Thoracic aorta (tissue), 2 donors: ENCODE measurements at regions not wholly inside any gene's neighbourhood (a gene's known extent, or its start where the extent isn't known, plus 50 kb on each side); places are given as distances from the start of the nearest gene placed in this dataset.

Experiments used
- ATAC-seq: fragments of 150-250 bp; one replicate; pipeline ENCODE4 v1.8.0; 2017; ENCODE audit warnings: low read depth; ENCODE audit not compliant: insufficient number of reproducible peaks, low FRiP score
- DNase-seq: peaks from one replicate; pipeline ENCODE4 v3.0.0-alpha.2; 2020; ENCODE audit warnings: low spot score
- H3K27ac ChIP-seq, 2 donors: fragments of 200-600 bp; sonication (generic); 1 replicate in 1 of 2; 2 replicates in 1 of 2; pipeline ENCODE4 v1.5.1; 2016; ENCODE audit warnings: mild to moderate bottlenecking in 2 of 2, moderate library complexity in 2 of 2
- H3K27me3 ChIP-seq: fragments of 200-600 bp; sonication (generic); replicated peaks from 2 replicates; pipeline ENCODE4 v1.6.0; 2016; ENCODE audit warnings: mild to moderate bottlenecking; ENCODE audit not compliant: insufficient read depth
- H3K36me3 ChIP-seq: fragments of 200-600 bp; sonication (generic); one replicate; pipeline ENCODE4 v1.5.1; 2016
- H3K4me1 ChIP-seq, 2 donors: fragments of 200-600 bp; sonication (generic); 1 replicate in 1 of 2; 2 replicates in 1 of 2; pipeline versions ENCODE4 v1.5.1 to v1.6.0; 2016; ENCODE audit warnings: low read depth in 2 of 2, mild to moderate bottlenecking in 1 of 2; ENCODE audit not compliant: control insufficient read depth in 1 of 2
- H3K4me3 ChIP-seq: fragments of 200-600 bp; sonication (generic); 2 replicates; pipeline ENCODE4 v1.5.1; 2016; ENCODE audit warnings: mild to moderate bottlenecking
- H3K9me3 ChIP-seq: fragments of 200-600 bp; sonication (generic); 2 replicates; pipeline ENCODE4 v1.5.1; 2016
- CTCF ChIP-seq: fragments of 200-600 bp; sonication (generic); IDR thresholded peaks from one replicate; pipeline ENCODE4 v1.5.1; 2019; ENCODE audit warnings: antibody characterized with exemption

GRCh38 chr10:90612276-90612675 lies 245.6 kb downstream of the HTR7 start:
- no peaks in the 10 kb centered on the region for H3K27me3 ChIP-seq
- peaks cover 0 to 19% of the 10 kb centered on the region in 2 donors for H3K4me1 ChIP-seq
- H3K27ac ChIP-seq = no peak overlapping the region
- no peaks in the 10 kb centered on the region for H3K9me3 ChIP-seq
- no peaks in the 10 kb centered on the region for H3K36me3 ChIP-seq
- ATAC-seq (no peak), DNase-seq (no peak)
- TF ChIP-seq CTCF = no peak
- H3K4me3 ChIP-seq = no peak overlapping the region

DNA sequence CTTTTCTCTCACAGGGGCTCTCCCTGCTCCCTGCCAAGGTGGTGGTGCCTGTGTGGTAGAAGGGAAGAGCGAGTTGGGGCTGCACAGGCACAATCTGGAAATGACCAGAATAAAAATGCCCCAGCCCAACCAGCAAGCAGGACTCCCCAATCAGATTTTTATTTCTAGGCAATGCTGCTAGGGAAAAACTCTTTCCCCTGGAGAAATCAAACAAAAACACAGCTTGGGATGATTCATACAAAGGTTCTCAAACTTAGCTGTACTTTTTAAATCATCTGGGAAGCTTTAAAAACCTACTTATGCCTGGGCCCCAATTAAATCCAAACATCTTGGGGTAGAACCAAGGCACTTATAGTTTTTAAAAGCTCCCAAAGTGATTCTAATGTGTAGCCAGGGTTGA lies 243.2 kb downstream of the HTR7 start:
- no peak for TF ChIP-seq CTCF
- Histone ChIP-seq H3K27ac (peak overlapping the region; percentile 8 to 34), H3K4me1 (peaks cover 0 to 19% of the 10 kb centered on the region in 2 donors), H3K4me3 (no peak overlapping the region), H3K9me3 (no peaks in the 10 kb centered on the region), H3K36me3 (no peaks in the 10 kb centered on the region), H3K27me3 (no peaks in the 10 kb centered on the region)
- ATAC-seq (no peak), DNase-seq (no peak)

GRCh38 chr10:90621577-90621976 lies 236.3 kb downstream of the HTR7 start:
- H3K27me3 ChIP-seq = no peaks in the 10 kb centered on the region
- H3K36me3 ChIP-seq = no peaks in the 10 kb centered on the region
- TF ChIP-seq CTCF = no peak
- H3K9me3 ChIP-seq = no peaks in the 10 kb centered on the region
- no peak for DNase-seq
- H3K4me1 ChIP-seq = no peaks in the 10 kb centered on the region
- no peak for ATAC-seq
- no peak overlapping the region for H3K4me3 ChIP-seq
- no peak overlapping the region for H3K27ac ChIP-seq

GRCh38 chr10:90635111-90635765 lies 222.6 kb downstream of the HTR7 start:
- no peak for ATAC-seq
- no peak overlapping the region for H3K4me3 ChIP-seq
- H3K27me3 ChIP-seq = no peaks in the 10 kb centered on the region
- H3K27ac ChIP-seq = peak overlapping the region in 1 of 2 donors; percentile 25
- peaks cover 19 to 52% of the 10 kb centered on the region in 2 donors for H3K4me1 ChIP-seq
- TF ChIP-seq CTCF = no peak
- H3K36me3 ChIP-seq = no peaks in the 10 kb centered on the region
- no peaks in the 10 kb centered on the region for H3K9me3 ChIP-seq
- no peak for DNase-seq

GRCh38 chr10:90640756-90641155 lies 217.1 kb downstream of the HTR7 start:
- DNase-seq (no peak), ATAC-seq (no peak)
- TF ChIP-seq CTCF = no peak
- peaks cover 35 to 63% of the 10 kb centered on the region in 2 donors for H3K4me1 ChIP-seq
- H3K27me3 ChIP-seq = no peaks in the 10 kb centered on the region
- H3K27ac ChIP-seq = peak overlapping the region; percentile 44 to 67
- H3K9me3 ChIP-seq = no peaks in the 10 kb centered on the region
- no peak overlapping the region for H3K4me3 ChIP-seq
- no peaks in the 10 kb centered on the region for H3K36me3 ChIP-seq
